SK-N-SH (cell line): ENCODE measurements at regions not wholly inside any gene's neighbourhood (a gene's known extent, or its start where the extent isn't known, plus 50 kb on each side); places are given as distances from the start of the nearest gene placed in this dataset.

ENCODE experiments used
- CTCF ChIP-seq: fragments of 200-600 bp; sonication (generic); IDR thresholded peaks from 2 replicates; pipeline ENCODE4 v1.6.1; 2017; ENCODE audit warnings: antibody characterized with exemption, mild to moderate bottlenecking, moderate library complexity
- FOSL2 ChIP-seq: IDR thresholded peaks from 2 replicates; pipeline ENCODE4 v1.4.0; 2012; ENCODE audit warnings: low read depth, mild to moderate bottlenecking, moderate library complexity, borderline replicate concordance
- JUND ChIP-seq: IDR thresholded peaks from 2 replicates; pipeline ENCODE4 v1.4.0; 2012
- MEF2A ChIP-seq: IDR thresholded peaks from 2 replicates; pipeline ENCODE4 v1.4.0; 2012; ENCODE audit warnings: low read depth, borderline replicate concordance
- NFIC ChIP-seq: IDR thresholded peaks from 2 replicates; pipeline ENCODE4 v1.4.0; 2012; ENCODE audit warnings: borderline replicate concordance
- POLR2AphosphoS5 ChIP-seq: IDR thresholded peaks from 2 replicates; pipeline ENCODE4 v1.6.1; 2012; ENCODE audit warnings: low read depth, low read length
- REST ChIP-seq: IDR thresholded peaks from 2 replicates; pipeline ENCODE4 v1.6.1; 2012; ENCODE audit warnings: mild to moderate bottlenecking, low read depth, low read length, moderate library complexity
- RXRA ChIP-seq: IDR thresholded peaks from 2 replicates; pipeline ENCODE4 v1.4.0; 2012; ENCODE audit warnings: low read depth, mild to moderate bottlenecking, borderline replicate concordance
- SMC3 ChIP-seq: IDR thresholded peaks from 2 replicates; pipeline ENCODE4 v1.6.1; 2012; ENCODE audit warnings: low read depth, low read length, improper control_type of control experiment
- TAF1 ChIP-seq: IDR thresholded peaks from 2 replicates; pipeline ENCODE4 v1.6.1; 2012; ENCODE audit warnings: low read depth, mild to moderate bottlenecking, low read length, moderate library complexity, borderline replicate concordance
- USF2 ChIP-seq: fragments of 150-350 bp; IDR thresholded peaks from 2 replicates; pipeline ENCODE4 v1.6.1; 2017; ENCODE audit warnings: antibody characterized with exemption, low read length, low read depth, borderline replicate concordance
- YY1 ChIP-seq: IDR thresholded peaks from 2 replicates; pipeline ENCODE4 v1.4.0; 2012; ENCODE audit warnings: low read depth, mild to moderate bottlenecking
- TF ChIP-seq, protein P1 (sequence below): IDR thresholded peaks from 2 replicates; pipeline ENCODE4 v1.4.0; 2012; ENCODE audit warnings: low read depth

- TF ChIP-seq CTCF: no peak
- no peak for TF ChIP-seq REST
- no peak for TF ChIP-seq FOSL2
- TF ChIP-seq POLR2AphosphoS5: no peak
- TF ChIP-seq RXRA: no peak
- TF ChIP-seq JUND: no peak
- no peak for TF ChIP-seq NFIC
- no peak for TF ChIP-seq TAF1
- TF ChIP-seq, protein P1, sequence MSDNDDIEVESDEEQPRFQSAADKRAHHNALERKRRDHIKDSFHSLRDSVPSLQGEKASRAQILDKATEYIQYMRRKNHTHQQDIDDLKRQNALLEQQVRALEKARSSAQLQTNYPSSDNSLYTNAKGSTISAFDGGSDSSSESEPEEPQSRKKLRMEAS: no peak
- TF ChIP-seq SMC3: no peak
- no peak for TF ChIP-seq USF2
- no peak for TF ChIP-seq MEF2A
- no peak for TF ChIP-seq YY1
Measured at GRCh38 chr2:8263901-8264300, 418.0 kb upstream of the ID2 start.
